Astrocyte of the cerebellum (primary cell): ENCODE measurements at regions not wholly inside any gene's neighbourhood (a gene's known extent, or its start where the extent isn't known, plus 50 kb on each side); places are given as distances from the start of the nearest gene placed in this dataset.

Experiments used
- DNase-seq: peaks from one replicate; pipeline ENCODE4 v3.0.0-alpha.2; 2011; ENCODE audit warnings: low read depth
- H3K4me3 ChIP-seq: 2 replicates; pipeline ENCODE4 v1.5.1; 2011; ENCODE audit warnings: mild to moderate bottlenecking, low read depth, low read length, moderate library complexity
- in situ Hi-C: cut with HindIII; loops from 2 replicates; pipeline ENCODE4 v1.10.0; 2017; ENCODE audit warnings: low sequenced_read_pairs
- TF ChIP-seq, protein P1 (sequence below): IDR thresholded peaks from 2 replicates; pipeline ENCODE4 v1.5.1; 2012; ENCODE audit warnings: low read length, low read depth, moderate library complexity, mild to moderate bottlenecking; ENCODE audit errors: missing control alignments

DNA sequence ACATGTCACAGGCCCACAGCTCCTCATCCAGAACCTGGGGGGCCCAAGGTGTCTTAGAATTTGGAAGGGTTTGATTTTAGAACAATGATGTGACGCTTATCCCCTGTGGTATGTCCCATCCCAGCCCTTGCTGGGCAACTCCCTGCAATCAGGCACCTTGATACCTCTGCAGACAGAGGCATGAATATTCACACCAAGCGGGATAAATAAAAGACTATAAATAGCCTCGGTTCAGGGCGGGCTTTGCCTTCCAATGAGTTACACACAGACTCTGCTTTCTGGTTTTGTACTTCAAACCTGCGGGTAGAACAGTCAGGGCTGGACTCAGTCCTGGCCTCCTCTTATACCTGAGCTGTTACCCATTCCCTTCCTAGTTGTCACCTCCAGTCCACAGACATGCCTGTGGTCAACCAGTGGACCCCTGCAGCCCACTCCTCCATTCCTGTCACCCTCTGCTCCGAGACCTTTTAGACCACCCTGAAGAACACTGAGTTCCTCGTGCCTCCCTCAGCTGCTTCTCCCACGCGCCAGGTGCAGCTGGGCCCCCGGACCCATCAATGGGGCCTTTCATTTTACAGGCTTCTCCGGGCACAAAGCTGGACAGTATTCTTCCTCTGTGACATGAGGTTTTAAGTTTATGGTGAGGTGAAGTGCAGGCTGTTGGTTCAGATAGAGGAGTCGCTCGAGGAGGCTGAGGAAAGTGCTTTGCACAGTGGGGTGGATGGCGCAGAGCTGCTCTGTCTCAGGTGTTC is 120.1 kb upstream of the TNR start:
- DNase-seq, result no peak
- no peak overlapping the region for H3K4me3 ChIP-seq
- in situ Hi-C loops, result no loop called here
- TF ChIP-seq, protein P1, sequence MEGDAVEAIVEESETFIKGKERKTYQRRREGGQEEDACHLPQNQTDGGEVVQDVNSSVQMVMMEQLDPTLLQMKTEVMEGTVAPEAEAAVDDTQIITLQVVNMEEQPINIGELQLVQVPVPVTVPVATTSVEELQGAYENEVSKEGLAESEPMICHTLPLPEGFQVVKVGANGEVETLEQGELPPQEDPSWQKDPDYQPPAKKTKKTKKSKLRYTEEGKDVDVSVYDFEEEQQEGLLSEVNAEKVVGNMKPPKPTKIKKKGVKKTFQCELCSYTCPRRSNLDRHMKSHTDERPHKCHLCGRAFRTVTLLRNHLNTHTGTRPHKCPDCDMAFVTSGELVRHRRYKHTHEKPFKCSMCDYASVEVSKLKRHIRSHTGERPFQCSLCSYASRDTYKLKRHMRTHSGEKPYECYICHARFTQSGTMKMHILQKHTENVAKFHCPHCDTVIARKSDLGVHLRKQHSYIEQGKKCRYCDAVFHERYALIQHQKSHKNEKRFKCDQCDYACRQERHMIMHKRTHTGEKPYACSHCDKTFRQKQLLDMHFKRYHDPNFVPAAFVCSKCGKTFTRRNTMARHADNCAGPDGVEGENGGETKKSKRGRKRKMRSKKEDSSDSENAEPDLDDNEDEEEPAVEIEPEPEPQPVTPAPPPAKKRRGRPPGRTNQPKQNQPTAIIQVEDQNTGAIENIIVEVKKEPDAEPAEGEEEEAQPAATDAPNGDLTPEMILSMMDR, result no peak

- no peak for DNase-seq
- TF ChIP-seq, protein P1, result no peak
- no peak overlapping the region for H3K4me3 ChIP-seq
- in situ Hi-C loops, result no loop called here
Measured at GRCh38 chr1:175862408-175862807, 119.0 kb upstream of the TNR start.

GRCh38 chr1:175861626-175862367 is 118.4 kb upstream of the TNR start:
- TF ChIP-seq, protein P1, result no peak
- DNase-seq, result no peak
- in situ Hi-C loops, result no loop called here
- H3K4me3 ChIP-seq, result no peak overlapping the region

GRCh38 chr1:175857756-175858155 is 114.4 kb upstream of the TNR start:
- in situ Hi-C loops, result no loop called here

DNA sequence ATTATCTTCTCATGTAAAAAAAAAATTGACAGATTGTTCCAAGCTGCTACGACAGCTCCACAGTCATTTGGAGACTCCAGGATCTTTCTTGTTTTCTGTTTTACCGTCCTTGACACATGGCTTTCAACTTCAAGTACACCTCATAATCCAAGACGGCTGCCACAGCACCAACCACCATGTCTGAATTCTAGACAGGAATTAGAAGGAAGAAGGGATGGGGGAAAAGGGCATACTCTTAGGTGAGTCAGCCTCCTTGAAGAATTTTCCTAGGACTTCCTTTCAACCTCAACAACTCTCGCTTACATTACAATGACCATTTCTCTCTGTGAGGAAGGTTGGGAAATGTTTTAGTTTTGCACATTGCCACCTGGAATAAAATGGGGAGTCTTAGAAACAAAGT is 110.3 kb upstream of the TNR start:
- H3K4me3 ChIP-seq, result no peak overlapping the region
- TF ChIP-seq, protein P1, result no peak
- in situ Hi-C loops, result no loop called here
- DNase-seq, result no peak

More at GRCh38 chr1:175857756-175858155, 114.4 kb upstream of the TNR start:
- H3K4me3 ChIP-seq, result no peak overlapping the region
- TF ChIP-seq, protein P1, result no peak
- no peak for DNase-seq

DNA sequence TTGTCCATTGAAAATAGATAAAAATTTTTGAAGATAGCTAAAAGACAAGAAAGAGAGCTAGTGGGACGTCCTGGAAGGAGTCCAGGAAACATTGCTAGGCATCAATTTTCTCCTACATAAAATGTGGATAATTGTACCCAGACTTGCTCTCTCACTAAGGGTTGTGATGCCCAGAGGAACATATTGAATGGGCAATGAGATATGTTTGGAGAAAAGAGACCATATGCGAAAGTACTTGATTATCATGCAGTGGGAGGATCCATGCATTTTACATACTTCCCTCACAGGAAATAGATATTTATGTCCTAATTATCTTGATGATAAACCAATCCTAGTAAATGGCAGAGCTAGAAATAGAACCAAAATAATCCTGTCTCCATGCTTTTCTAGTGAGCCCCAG is 108.4 kb upstream of the TNR start:
- in situ Hi-C loops, result no loop called here
- DNase-seq, result no peak
- TF ChIP-seq, protein P1, result no peak
- no peak overlapping the region for H3K4me3 ChIP-seq
